ENCODE measurements at regions not wholly inside any gene's neighbourhood (a gene's known extent, or its start where the extent isn't known, plus 50 kb on each side); places are given as distances from the start of the nearest gene placed in this dataset.

DNA sequence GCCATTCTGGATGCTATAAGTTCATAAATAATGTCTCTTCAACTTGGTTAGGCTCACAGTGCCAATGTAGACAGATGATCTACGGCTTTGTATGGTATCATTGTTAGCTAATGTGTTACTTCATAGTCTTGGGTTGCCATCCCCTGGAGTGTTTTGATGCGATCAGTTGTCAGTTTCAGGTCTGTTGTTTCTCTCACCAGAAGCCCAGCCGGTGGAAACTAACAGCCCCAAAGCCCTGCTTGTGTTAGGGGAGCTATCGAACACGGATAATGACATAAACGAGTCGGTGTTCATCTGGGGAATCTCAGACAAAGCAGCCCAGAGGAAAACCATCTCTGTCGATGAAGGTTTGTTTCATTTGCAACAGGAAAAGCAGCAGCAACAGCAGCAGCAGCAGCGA, 107.4 kb upstream of the ANKFN1 start:
- TF ChIP-seq EZH2 (IDR thresholded peaks at IDR 0.05; ENCODE audit: low read length, unreplicated experiment) = no peak
- no peak for TF ChIP-seq CTCF (conservative IDR thresholded peaks at IDR 0.05; ENCODE audit: low read depth, low read length)
- TF ChIP-seq EZH2phosphoT487 (IDR thresholded peaks at IDR 0.05; ENCODE audit: borderline replicate concordance, low read length) = no peak

GRCh38 chr17:56047331-56047730, 105.9 kb upstream of the ANKFN1 start:
- H3K27me3 ChIP-seq (ENCODE audit: low read length) = peaks cover 4% of the 10 kb centered on the region; the same call in 1 of the 2 replicates
- intact Hi-C loops (cut with micrococcal nuclease) = no loop called here
- H4K20me1 ChIP-seq (ENCODE audit: low read length) = no peaks in the 10 kb centered on the region
- H3F3A ChIP-seq (ENCODE audit: low read length, unreplicated experiment) = no peaks in the 10 kb centered on the region
- no peak overlapping the region for H2AFZ ChIP-seq (ENCODE audit: low read length)
- H3K4me1 ChIP-seq (ENCODE audit: insufficient read depth, low read length) = no peaks in the 10 kb centered on the region
- TF ChIP-seq EZH2phosphoT487 (IDR thresholded peaks at IDR 0.05; ENCODE audit: borderline replicate concordance, low read length) = no peak
- no peak for TF ChIP-seq CTCF (conservative IDR thresholded peaks at IDR 0.05; ENCODE audit: low read depth, low read length)
- TF ChIP-seq EZH2 (IDR thresholded peaks at IDR 0.05; ENCODE audit: low read length, unreplicated experiment) = no peak
- H3K9me3 ChIP-seq (ENCODE audit: low read length) = peaks cover 5% of the 10 kb centered on the region
- H3K9ac ChIP-seq (ENCODE audit: low read length) = no peak overlapping the region
- H3K4me2 ChIP-seq (ENCODE audit: low read length) = no peak overlapping the region
- H3K4me3 ChIP-seq (ENCODE audit: low read length) = no peak overlapping the region
- no peak overlapping the region for H3K27ac ChIP-seq (ENCODE audit: low read length)
- DNase-seq = no peak
- no TSS peak for BruUV-seq (replicated peaks)
- no peak for ATAC-seq
- POLR2A ChIA-PET (ENCODE audit: unreplicated experiment) = no interaction called here
- no peaks in the 10 kb centered on the region for H3K9me2 ChIP-seq (replicated peaks; ENCODE audit: low read length)
- no peaks in the 10 kb centered on the region for H3K36me3 ChIP-seq (ENCODE audit: low read depth, low read length)
- no peaks in the 10 kb centered on the region for H3K79me2 ChIP-seq (ENCODE audit: low read length)
- CTCF ChIA-PET = no interaction called here

More for the DNA sequence above, 107.4 kb upstream of the ANKFN1 start:
- Histone ChIP-seq H3K4me2 (ENCODE audit: low read length) (no peak overlapping the region), H3K4me3 (ENCODE audit: low read length) (no peak overlapping the region), H3K36me3 (ENCODE audit: low read depth, low read length) (no peaks in the 10 kb centered on the region), H3K79me2 (ENCODE audit: low read length) (no peaks in the 10 kb centered on the region), H2AFZ (ENCODE audit: low read length) (no peak overlapping the region), H3K9me2 (replicated peaks; ENCODE audit: low read length) (no peaks in the 10 kb centered on the region), H3K9ac (ENCODE audit: low read length) (no peak overlapping the region), H3K4me1 (ENCODE audit: insufficient read depth, low read length) (no peaks in the 10 kb centered on the region), H3K27ac (ENCODE audit: low read length) (no peak overlapping the region), H3K27me3 (ENCODE audit: low read length) (peaks cover 4% of the 10 kb centered on the region; the same call in 1 of the 2 replicates), H4K20me1 (ENCODE audit: low read length) (no peaks in the 10 kb centered on the region), H3K9me3 (ENCODE audit: low read length) (peaks cover 5% of the 10 kb centered on the region), H3F3A (ENCODE audit: low read length, unreplicated experiment) (no peaks in the 10 kb centered on the region)
- no peak for DNase-seq
- ATAC-seq = no peak
- intact Hi-C loops (cut with micrococcal nuclease) = no loop called here
- no TSS peak for BruUV-seq (replicated peaks)
- POLR2A ChIA-PET (ENCODE audit: unreplicated experiment) = no interaction called here
- CTCF ChIA-PET = no interaction called here

- H3K27me3 ChIP-seq (ENCODE audit: low read length) = no peaks in the 10 kb centered on the region
- no peaks in the 10 kb centered on the region; the same call in 1 of the 2 replicates for H3K9me3 ChIP-seq (ENCODE audit: low read length)
- no TSS peak for BruUV-seq (replicated peaks)
- ATAC-seq (no peak), DNase-seq (no peak)
- H4K20me1 ChIP-seq (ENCODE audit: low read length) = no peaks in the 10 kb centered on the region
- no peak overlapping the region for H2AFZ ChIP-seq (ENCODE audit: low read length)
- no peaks in the 10 kb centered on the region for H3K4me1 ChIP-seq (ENCODE audit: insufficient read depth, low read length)
- TF ChIP-seq CTCF (conservative IDR thresholded peaks at IDR 0.05; ENCODE audit: low read depth, low read length) (no peak), EZH2 (IDR thresholded peaks at IDR 0.05; ENCODE audit: low read length, unreplicated experiment) (no peak), EZH2phosphoT487 (IDR thresholded peaks at IDR 0.05; ENCODE audit: borderline replicate concordance, low read length) (no peak)
- ChIA-PET CTCF (no interaction called here), POLR2A (ENCODE audit: unreplicated experiment) (no interaction called here)
- H3K79me2 ChIP-seq (ENCODE audit: low read length) = no peaks in the 10 kb centered on the region
- no peaks in the 10 kb centered on the region for H3K9me2 ChIP-seq (replicated peaks; ENCODE audit: low read length)
- H3K4me3 ChIP-seq (ENCODE audit: low read length) = no peak overlapping the region
- no peaks in the 10 kb centered on the region for H3K36me3 ChIP-seq (ENCODE audit: low read depth, low read length)
- H3F3A ChIP-seq (ENCODE audit: low read length, unreplicated experiment) = no peaks in the 10 kb centered on the region
- intact Hi-C loops (cut with micrococcal nuclease) = no loop called here
- H3K27ac ChIP-seq (ENCODE audit: low read length) = no peak overlapping the region
- H3K9ac ChIP-seq (ENCODE audit: low read length) = no peak overlapping the region
- H3K4me2 ChIP-seq (ENCODE audit: low read length) = no peak overlapping the region
Observed at GRCh38 chr17:56057869-56058268, 95.4 kb upstream of the ANKFN1 start.
